Cardiac muscle cell (in vitro differentiated cells and primary cell): ENCODE measurements at regions not wholly inside any gene's neighbourhood (a gene's known extent, or its start where the extent isn't known, plus 50 kb on each side); places are given as distances from the start of the nearest gene placed in this dataset.

Source experiments
- DNase-seq, 2 donors: peaks; one replicate each; pipeline versions ENCODE4 v3.0.0 to v3.0.0-alpha.2; 2010 to 2017; ENCODE audit warnings: low read depth in 1 of 2, low spot score in 1 of 2
- H3K27ac ChIP-seq: fragments of 200-600 bp; sonication (generic); 2 replicates; pipeline ENCODE4 v1.5.1; 2016
- H3K27me3 ChIP-seq: fragments of 200-600 bp; sonication (generic); 2 replicates; pipeline ENCODE4 v1.6.0; 2016; ENCODE audit warnings: control low read depth
- H3K36me3 ChIP-seq: fragments of 200-600 bp; sonication (generic); 2 replicates; pipeline ENCODE4 v1.5.1; 2016; ENCODE audit warnings: control low read depth
- H3K4me1 ChIP-seq: fragments of 200-600 bp; sonication (generic); 2 replicates; pipeline ENCODE4 v1.8.1; 2017; ENCODE audit warnings: low read depth, mild to moderate bottlenecking, mixed run types
- H3K4me3 ChIP-seq: fragments of 200-600 bp; sonication (generic); 2 replicates; pipeline ENCODE4 v1.5.1; 2016; ENCODE audit warnings: mild to moderate bottlenecking
- H3K9me3 ChIP-seq: fragments of 200-600 bp; sonication (generic); 2 replicates; pipeline ENCODE4 v1.5.1; 2017; ENCODE audit warnings: low read depth, mild to moderate bottlenecking, control low read depth
- CTCF ChIP-seq: IDR thresholded peaks from 2 replicates; pipeline ENCODE4 v1.5.1; 2012; ENCODE audit warnings: low read depth, mild to moderate bottlenecking, low read length

DNA sequence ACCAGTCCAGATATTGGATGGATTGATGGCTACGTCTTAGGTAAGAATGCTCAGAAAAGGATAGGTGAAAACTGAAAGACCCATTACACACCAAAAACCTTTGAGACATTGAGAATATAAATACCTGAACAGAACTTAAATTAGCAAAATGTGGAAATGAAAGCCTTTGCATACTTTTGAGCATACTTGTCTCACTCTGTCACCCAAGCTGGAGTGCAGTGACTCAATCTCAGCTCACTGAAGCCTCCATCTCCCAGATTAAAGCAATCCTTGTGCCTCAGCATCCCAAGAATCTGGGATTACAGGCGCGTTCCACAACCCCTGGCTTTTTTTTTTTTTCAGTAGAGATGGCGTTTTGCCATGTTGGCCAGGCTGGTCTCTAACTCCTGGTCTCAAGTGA is 695.3 kb downstream of the DACH1 start:
- no peaks in the 10 kb centered on the region for H3K4me1 ChIP-seq
- TF ChIP-seq CTCF = no peak
- no peaks in the 10 kb centered on the region for H3K9me3 ChIP-seq
- H3K36me3 ChIP-seq = no peaks in the 10 kb centered on the region
- no peaks in the 10 kb centered on the region for H3K27me3 ChIP-seq
- H3K27ac ChIP-seq = no peak overlapping the region
- no peak overlapping the region for H3K4me3 ChIP-seq
- no peak for DNase-seq

GRCh38 chr13:71169180-71169579 is 697.8 kb downstream of the DACH1 start:
- TF ChIP-seq CTCF = no peak
- Histone ChIP-seq H3K27me3 (no peaks in the 10 kb centered on the region), H3K9me3 (no peaks in the 10 kb centered on the region), H3K4me1 (no peaks in the 10 kb centered on the region), H3K27ac (no peak overlapping the region), H3K36me3 (no peaks in the 10 kb centered on the region), H3K4me3 (no peak overlapping the region)
- no peak for DNase-seq

- TF ChIP-seq CTCF = no peak
These were observed 710.5 kb downstream of the DACH1 start for GRCh38 chr13:71156550-71156949.

GRCh38 chr13:71149498-71150363 is 717.3 kb downstream of the DACH1 start:
- no peaks in the 10 kb centered on the region for H3K36me3 ChIP-seq
- TF ChIP-seq CTCF = no peak
- H3K27ac ChIP-seq = no peak overlapping the region
- H3K4me1 ChIP-seq = no peaks in the 10 kb centered on the region
- H3K9me3 ChIP-seq = no peaks in the 10 kb centered on the region
- no peak for DNase-seq
- no peak overlapping the region for H3K4me3 ChIP-seq
- no peaks in the 10 kb centered on the region for H3K27me3 ChIP-seq

More at GRCh38 chr13:71156550-71156949, 710.5 kb downstream of the DACH1 start:
- Histone ChIP-seq H3K4me1 (no peaks in the 10 kb centered on the region), H3K9me3 (no peaks in the 10 kb centered on the region), H3K27me3 (no peaks in the 10 kb centered on the region), H3K27ac (no peak overlapping the region), H3K36me3 (no peaks in the 10 kb centered on the region), H3K4me3 (no peak overlapping the region)
- no peak for DNase-seq

DNA sequence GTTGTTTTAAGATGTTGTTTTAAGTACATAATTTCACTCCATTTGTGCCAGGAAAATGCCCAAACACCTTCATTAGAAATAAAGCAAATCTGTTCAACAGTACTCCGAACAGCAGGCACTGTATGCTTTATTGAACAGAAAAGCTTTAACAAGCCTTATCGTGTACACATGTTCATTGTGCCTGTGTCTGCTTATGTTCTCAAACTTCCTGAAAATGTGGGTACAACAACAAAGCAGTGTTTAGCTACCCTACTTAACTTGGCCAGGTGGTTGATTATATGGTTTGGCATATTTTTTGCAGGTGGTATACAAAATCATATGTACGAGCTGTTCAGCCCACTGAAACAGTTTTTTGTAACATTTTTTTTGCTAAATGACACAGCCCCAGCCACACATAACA is 718.0 kb downstream of the DACH1 start:
- no peak for TF ChIP-seq CTCF
- H3K36me3 ChIP-seq = no peaks in the 10 kb centered on the region
- H3K9me3 ChIP-seq = no peaks in the 10 kb centered on the region
- no peak overlapping the region for H3K4me3 ChIP-seq
- H3K27me3 ChIP-seq = no peaks in the 10 kb centered on the region
- H3K4me1 ChIP-seq = no peaks in the 10 kb centered on the region
- DNase-seq = no peak
- H3K27ac ChIP-seq = no peak overlapping the region
